ENCODE measurements at regions not wholly inside any gene's neighbourhood (a gene's known extent, or its start where the extent isn't known, plus 50 kb on each side); places are given as distances from the start of the nearest gene placed in this dataset.

DNA sequence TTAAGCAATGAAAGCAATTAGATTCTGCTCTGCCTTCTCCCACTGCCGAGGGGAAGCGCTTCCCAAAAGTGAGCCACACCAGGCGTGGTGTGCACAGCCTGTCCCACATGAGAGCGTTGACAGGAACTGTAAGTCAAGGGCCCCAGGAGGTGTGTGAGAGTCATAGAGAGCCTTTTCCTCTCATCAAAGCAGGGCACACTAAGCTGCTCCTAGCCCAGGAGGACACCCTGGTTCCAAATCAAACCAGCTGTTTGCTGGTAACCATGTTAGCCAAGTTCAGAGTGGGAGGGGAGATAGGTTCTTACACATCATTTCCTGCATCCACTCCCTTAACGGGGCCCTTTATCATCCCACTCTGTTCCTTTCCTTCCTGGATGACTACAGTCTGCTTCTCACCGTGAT lies 98.3 kb downstream of the SPTSSA start:
- TF ChIP-seq, protein P1, sequence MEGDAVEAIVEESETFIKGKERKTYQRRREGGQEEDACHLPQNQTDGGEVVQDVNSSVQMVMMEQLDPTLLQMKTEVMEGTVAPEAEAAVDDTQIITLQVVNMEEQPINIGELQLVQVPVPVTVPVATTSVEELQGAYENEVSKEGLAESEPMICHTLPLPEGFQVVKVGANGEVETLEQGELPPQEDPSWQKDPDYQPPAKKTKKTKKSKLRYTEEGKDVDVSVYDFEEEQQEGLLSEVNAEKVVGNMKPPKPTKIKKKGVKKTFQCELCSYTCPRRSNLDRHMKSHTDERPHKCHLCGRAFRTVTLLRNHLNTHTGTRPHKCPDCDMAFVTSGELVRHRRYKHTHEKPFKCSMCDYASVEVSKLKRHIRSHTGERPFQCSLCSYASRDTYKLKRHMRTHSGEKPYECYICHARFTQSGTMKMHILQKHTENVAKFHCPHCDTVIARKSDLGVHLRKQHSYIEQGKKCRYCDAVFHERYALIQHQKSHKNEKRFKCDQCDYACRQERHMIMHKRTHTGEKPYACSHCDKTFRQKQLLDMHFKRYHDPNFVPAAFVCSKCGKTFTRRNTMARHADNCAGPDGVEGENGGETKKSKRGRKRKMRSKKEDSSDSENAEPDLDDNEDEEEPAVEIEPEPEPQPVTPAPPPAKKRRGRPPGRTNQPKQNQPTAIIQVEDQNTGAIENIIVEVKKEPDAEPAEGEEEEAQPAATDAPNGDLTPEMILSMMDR (IDR thresholded peaks at IDR 0.05), result no peak
- no peak for TF ChIP-seq EZH2 (IDR thresholded peaks at IDR 0.05; ENCODE audit: borderline replicate concordance, insufficient read depth, low read depth, low read length, poor library complexity, severe bottlenecking)
- ChIA-PET CTCF (no interaction called here), POLR2A (no interaction called here)
- no peaks in the 10 kb centered on the region for H3K9me3 Mint-ChIP-seq (ENCODE audit: insufficient read depth)
- Histone ChIP-seq H3K9ac (ENCODE audit: low read length) (no peak overlapping the region), H3K27ac (ENCODE audit: low read length in 2 of 2) (no peak overlapping the region), H3K4me2 (replicated peaks; ENCODE audit: low read depth, low read length, poor library complexity, severe bottlenecking) (no peak overlapping the region), H4K20me1 (ENCODE audit: control insufficient read depth, insufficient read depth, low read length, poor library complexity, severe bottlenecking) (no peaks in the 10 kb centered on the region), H3K79me2 (ENCODE audit: control insufficient read depth, insufficient read depth, low read length) (no peaks in the 10 kb centered on the region), H3K36me3 (replicated peaks in 1 of 2; ENCODE audit: control extremely low read depth in 1 of 2, control insufficient read depth in 1 of 2, extremely low read depth in 1 of 2, insufficient read depth in 2 of 2, low read length in 1 of 2) (no peaks in the 10 kb centered on the region), H3K27me3 (replicated peaks in 1 of 4; ENCODE audit: control extremely low read depth in 1 of 4, control insufficient read depth in 3 of 4, insufficient read depth in 4 of 4, low read length in 3 of 4) (peaks cover 0 to 3% (median 0%) of the 10 kb centered on the region in 4 experiments), H3K9me3 (ENCODE audit: control extremely low read depth in 1 of 3, control insufficient read depth in 2 of 3, insufficient read depth in 1 of 3, low read length in 2 of 3) (no peaks in the 10 kb centered on the region), H3K4me3 (ENCODE audit: control extremely low read depth in 1 of 5, extremely low read depth in 1 of 5, insufficient read depth in 1 of 5, low read depth in 2 of 5, low read length in 4 of 5) (no peak overlapping the region), H3K4me1 (ENCODE audit: control insufficient read depth in 2 of 2, insufficient read depth in 2 of 2, low read length in 2 of 2) (no peaks in the 10 kb centered on the region), H2AFZ (ENCODE audit: insufficient read depth, low read depth, low read length, poor library complexity, severe bottlenecking) (no peak overlapping the region)
- H3K27me3 Mint-ChIP-seq, result peaks cover 30% of the 10 kb centered on the region
- H3K4me1 Mint-ChIP-seq, result no peaks in the 10 kb centered on the region
- ATAC-seq (ENCODE audit: low read depth), result no peak
- intact Hi-C loops (cut with micrococcal nuclease), result no loop called here
- 79% methylated on average over 2 of the region's 6 CpGs for WGBS (ENCODE audit: insufficient coverage)
- H3K4me3 Mint-ChIP-seq, result no peak overlapping the region
- H3K27ac Mint-ChIP-seq, result no peak overlapping the region
- DNase-seq, result no peak

GRCh38 chr14:34362641-34363251 lies 99.3 kb downstream of the SPTSSA start:
- 100% methylated on average over 2 of the region's 3 CpGs for WGBS (ENCODE audit: insufficient coverage)
- Histone ChIP-seq H3K9me3 (ENCODE audit: control extremely low read depth in 1 of 3, control insufficient read depth in 2 of 3, insufficient read depth in 1 of 3, low read length in 2 of 3) (no peaks in the 10 kb centered on the region), H3K27ac (ENCODE audit: low read length in 2 of 2) (no peak overlapping the region), H3K4me2 (replicated peaks; ENCODE audit: low read depth, low read length, poor library complexity, severe bottlenecking) (no peak overlapping the region), H4K20me1 (ENCODE audit: control insufficient read depth, insufficient read depth, low read length, poor library complexity, severe bottlenecking) (no peaks in the 10 kb centered on the region), H3K27me3 (replicated peaks in 1 of 4; ENCODE audit: control extremely low read depth in 1 of 4, control insufficient read depth in 3 of 4, insufficient read depth in 4 of 4, low read length in 3 of 4) (peaks cover 0 to 3% (median 0%) of the 10 kb centered on the region in 4 experiments), H3K4me1 (ENCODE audit: control insufficient read depth in 2 of 2, insufficient read depth in 2 of 2, low read length in 2 of 2) (no peaks in the 10 kb centered on the region), H2AFZ (ENCODE audit: insufficient read depth, low read depth, low read length, poor library complexity, severe bottlenecking) (no peak overlapping the region), H3K36me3 (replicated peaks in 1 of 2; ENCODE audit: control extremely low read depth in 1 of 2, control insufficient read depth in 1 of 2, extremely low read depth in 1 of 2, insufficient read depth in 2 of 2, low read length in 1 of 2) (no peaks in the 10 kb centered on the region), H3K79me2 (ENCODE audit: control insufficient read depth, insufficient read depth, low read length) (no peaks in the 10 kb centered on the region), H3K4me3 (ENCODE audit: control extremely low read depth in 1 of 5, extremely low read depth in 1 of 5, insufficient read depth in 1 of 5, low read depth in 2 of 5, low read length in 4 of 5) (no peak overlapping the region), H3K9ac (ENCODE audit: low read length) (no peak overlapping the region)
- no peak for ATAC-seq (ENCODE audit: low read depth)
- CTCF ChIA-PET, result no interaction called here
- TF ChIP-seq, protein P1 (IDR thresholded peaks at IDR 0.05), result no peak
- TF ChIP-seq EZH2 (IDR thresholded peaks at IDR 0.05; ENCODE audit: borderline replicate concordance, insufficient read depth, low read depth, low read length, poor library complexity, severe bottlenecking), result no peak
- H3K4me1 Mint-ChIP-seq, result no peaks in the 10 kb centered on the region
- DNase-seq, result no peak
- no peaks in the 10 kb centered on the region for H3K9me3 Mint-ChIP-seq (ENCODE audit: insufficient read depth)
- intact Hi-C loops (cut with micrococcal nuclease), result no loop called here
- H3K4me3 Mint-ChIP-seq, result no peak overlapping the region
- H3K27me3 Mint-ChIP-seq, result peaks cover 27% of the 10 kb centered on the region
- POLR2A ChIA-PET, result no interaction called here
- no peak overlapping the region for H3K27ac Mint-ChIP-seq
